ENCODE measurements at regions not wholly inside any gene's neighbourhood (a gene's known extent, or its start where the extent isn't known, plus 50 kb on each side); places are given as distances from the start of the nearest gene placed in this dataset.

DNA sequence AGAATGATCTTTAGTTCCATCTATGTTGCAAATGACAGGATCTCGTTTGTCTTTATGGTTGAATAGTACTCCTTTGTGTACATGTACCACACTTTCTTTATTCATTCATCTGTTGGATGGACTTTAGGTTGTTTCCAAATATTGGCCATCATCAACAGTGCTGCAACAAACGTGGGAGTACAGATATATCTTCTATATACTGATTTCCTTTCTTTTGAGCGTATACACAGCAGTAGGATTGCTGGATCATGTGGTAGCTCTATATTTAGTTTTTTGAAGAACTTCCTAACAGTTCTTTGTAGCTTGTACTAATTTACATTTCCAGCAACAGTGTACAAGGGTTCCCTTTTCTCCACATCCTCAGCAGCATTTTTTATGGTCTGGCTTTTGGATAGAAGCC, 407.5 kb upstream of the ANO5 start:
- TF ChIP-seq RARB (CRISPR knock-in tag; IDR thresholded peaks at IDR 0.05) (no peak), GLIS3 (CRISPR knock-in tag; IDR thresholded peaks at IDR 0.05) (no peak), ZNF8 (CRISPR knock-in tag; IDR thresholded peaks at IDR 0.05) (no peak), SNAI2 (CRISPR knock-in tag; IDR thresholded peaks at IDR 0.05) (no peak), TCF4 (CRISPR knock-in tag; IDR thresholded peaks at IDR 0.05; ENCODE audit: borderline replicate concordance) (no peak), OSR1 (CRISPR knock-in tag; IDR thresholded peaks at IDR 0.05) (no peak), ZFP30 (CRISPR knock-in tag; IDR thresholded peaks at IDR 0.05) (no peak)
- TF ChIP-seq, protein P1, sequence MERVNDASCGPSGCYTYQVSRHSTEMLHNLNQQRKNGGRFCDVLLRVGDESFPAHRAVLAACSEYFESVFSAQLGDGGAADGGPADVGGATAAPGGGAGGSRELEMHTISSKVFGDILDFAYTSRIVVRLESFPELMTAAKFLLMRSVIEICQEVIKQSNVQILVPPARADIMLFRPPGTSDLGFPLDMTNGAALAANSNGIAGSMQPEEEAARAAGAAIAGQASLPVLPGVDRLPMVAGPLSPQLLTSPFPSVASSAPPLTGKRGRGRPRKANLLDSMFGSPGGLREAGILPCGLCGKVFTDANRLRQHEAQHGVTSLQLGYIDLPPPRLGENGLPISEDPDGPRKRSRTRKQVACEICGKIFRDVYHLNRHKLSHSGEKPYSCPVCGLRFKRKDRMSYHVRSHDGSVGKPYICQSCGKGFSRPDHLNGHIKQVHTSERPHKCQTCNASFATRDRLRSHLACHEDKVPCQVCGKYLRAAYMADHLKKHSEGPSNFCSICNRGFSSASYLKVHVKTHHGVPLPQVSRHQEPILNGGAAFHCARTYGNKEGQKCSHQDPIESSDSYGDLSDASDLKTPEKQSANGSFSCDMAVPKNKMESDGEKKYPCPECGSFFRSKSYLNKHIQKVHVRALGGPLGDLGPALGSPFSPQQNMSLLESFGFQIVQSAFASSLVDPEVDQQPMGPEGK (CRISPR knock-in tag; IDR thresholded peaks at IDR 0.05; ENCODE audit: borderline replicate concordance): no peak
- TF ChIP-seq, protein P2, sequence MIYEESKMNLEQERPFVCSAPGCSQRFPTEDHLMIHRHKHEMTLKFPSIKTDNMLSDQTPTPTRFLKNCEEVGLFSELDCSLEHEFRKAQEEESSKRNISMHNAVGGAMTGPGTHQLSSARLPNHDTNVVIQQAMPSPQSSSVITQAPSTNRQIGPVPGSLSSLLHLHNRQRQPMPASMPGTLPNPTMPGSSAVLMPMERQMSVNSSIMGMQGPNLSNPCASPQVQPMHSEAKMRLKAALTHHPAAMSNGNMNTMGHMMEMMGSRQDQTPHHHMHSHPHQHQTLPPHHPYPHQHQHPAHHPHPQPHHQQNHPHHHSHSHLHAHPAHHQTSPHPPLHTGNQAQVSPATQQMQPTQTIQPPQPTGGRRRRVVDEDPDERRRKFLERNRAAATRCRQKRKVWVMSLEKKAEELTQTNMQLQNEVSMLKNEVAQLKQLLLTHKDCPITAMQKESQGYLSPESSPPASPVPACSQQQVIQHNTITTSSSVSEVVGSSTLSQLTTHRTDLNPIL (CRISPR knock-in tag; IDR thresholded peaks at IDR 0.05; ENCODE audit: low read depth): no peak
